T-helper 1 cell (primary cell): ENCODE measurements at regions not wholly inside any gene's neighbourhood (a gene's known extent, or its start where the extent isn't known, plus 50 kb on each side); places are given as distances from the start of the nearest gene placed in this dataset.

Source experiments
- DNase-seq, 5 donors: peaks; one replicate each; pipeline ENCODE4 v3.0.0-alpha.2; 2012 to 2020

DNA sequence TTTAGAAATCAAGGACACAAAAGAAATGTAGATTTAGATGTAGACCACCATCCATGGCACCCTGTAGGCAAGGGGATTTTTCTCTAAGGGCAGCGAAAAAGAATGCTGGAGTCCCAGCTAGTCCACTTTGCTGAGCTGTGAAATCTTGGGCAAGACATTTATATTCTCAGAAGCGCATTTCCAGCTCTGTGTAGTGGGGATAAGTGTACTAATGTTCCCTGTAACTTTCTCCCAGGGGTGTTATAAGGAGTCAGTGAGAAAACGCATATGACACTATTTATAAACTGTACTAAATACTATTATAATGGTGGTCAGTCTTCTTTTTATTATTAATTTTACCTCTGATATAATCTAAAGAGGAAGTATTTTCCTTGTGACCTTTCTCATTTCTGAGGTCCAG, 133.4 kb upstream of the FRMD6 start:
- DNase-seq, result no peak

DNA sequence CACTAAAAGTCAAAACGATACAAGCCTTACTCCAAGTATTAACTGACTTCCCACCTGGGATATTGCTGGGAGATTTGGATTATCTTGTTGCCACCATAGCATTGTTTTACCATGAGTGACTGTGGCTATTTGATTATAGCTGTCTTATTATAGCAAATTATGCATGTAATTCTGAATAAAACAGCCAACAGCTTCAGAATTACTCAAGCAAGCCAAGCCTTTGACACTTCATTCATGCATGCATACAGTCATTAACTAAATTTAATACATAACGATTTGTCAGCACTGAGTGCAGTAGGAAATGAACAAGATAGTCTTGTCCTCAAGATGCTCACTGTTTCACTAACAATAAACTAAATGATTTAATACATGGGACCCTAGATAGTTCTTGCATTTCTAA, 133.0 kb upstream of the FRMD6 start:
- no peak for DNase-seq

DNA sequence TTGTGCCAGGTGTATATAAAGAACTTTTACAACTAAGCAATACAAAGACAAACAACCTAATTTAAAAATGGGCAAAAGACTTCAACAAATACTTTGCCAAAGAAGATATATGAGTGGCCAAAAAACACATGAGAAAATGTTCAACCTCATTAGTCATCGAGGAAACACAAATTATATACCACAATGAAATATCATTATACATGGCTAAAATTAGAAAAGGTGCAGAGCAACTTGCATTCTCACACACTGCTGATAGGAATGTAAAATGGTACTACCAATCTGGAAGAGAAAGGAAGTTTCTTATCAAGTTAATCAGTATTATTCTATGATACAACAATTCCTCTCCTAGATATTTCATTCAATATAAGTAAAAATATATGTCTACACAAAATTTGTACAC, 131.6 kb upstream of the FRMD6 start:
- DNase-seq, result no peak

DNA sequence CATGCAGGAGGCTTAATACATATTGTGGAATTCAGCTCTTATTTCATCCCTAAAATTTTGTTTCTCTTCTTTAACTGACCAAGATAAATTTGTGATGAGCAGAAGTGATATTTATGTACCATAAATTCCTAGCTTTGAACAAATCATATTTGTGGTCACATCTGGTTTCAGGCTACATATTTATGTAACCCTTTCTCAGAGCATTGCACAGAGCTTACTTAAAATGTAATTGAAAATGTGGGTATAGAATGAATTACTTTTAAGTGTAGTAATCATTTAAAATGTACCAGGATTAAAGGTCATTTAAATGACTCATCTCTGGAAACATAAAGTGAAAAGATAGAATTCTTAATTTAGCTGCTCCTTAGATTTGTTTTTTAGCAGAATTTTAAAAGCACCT, 129.9 kb upstream of the FRMD6 start:
- no peak for DNase-seq

DNA sequence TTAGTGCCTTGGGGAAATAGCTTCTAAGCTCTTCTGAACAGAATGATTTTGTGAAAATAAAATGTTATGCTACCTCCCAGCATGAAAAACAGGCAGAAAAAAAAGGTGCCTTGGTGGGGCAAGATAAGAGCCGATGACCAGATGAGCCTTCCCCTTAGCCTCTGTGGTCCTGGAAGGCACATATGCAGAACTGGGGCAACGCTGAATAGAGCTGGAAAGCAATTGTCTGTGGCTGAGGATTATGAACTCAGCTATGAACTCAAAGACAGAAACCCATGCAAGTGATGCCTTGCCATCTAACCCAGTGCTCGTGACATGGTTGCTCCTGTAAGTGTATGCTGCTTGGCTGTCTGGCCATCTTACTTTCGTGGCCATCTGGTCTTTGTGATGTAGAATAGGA, 128.5 kb upstream of the FRMD6 start:
- DNase-seq, result no peak

DNA sequence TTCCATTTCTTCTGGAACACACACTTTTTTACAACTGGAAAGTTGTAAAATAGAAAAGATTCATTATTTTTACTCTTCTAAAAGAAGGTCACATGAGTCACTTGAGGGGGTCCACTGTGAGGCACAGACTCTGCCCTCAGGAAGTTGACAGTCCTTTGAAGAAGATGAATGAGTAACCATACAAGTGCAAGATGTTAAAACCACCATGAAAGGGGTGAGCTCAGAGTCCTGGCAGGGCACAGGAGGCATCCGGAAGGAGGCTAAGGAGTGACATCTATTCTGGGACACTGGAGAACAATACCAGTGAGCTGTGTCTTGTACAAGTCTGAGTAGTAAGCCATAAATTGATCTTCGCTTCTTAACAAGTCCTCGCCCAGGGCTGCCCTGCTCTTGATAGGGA, 126.0 kb upstream of the FRMD6 start:
- DNase-seq, result no peak

DNA sequence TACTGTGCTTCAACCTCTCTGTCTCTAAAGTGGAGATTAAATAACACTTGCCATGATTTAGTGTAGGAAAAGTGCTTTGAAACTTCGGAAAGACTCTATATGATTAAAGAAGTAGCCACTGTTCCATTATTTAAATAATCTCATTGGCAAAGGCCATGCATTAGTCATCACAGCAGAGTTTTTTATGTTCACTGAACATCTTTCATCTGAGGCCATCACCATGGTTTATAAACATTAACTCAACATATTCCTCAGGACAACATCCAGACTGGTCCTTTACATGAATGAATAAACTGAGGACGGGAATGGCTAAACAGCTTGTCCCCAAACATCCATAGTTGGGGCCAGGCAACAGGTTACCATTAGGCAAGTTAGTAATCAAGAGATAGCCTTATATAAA, 124.6 kb upstream of the FRMD6 start:
- DNase-seq, result no peak

DNA sequence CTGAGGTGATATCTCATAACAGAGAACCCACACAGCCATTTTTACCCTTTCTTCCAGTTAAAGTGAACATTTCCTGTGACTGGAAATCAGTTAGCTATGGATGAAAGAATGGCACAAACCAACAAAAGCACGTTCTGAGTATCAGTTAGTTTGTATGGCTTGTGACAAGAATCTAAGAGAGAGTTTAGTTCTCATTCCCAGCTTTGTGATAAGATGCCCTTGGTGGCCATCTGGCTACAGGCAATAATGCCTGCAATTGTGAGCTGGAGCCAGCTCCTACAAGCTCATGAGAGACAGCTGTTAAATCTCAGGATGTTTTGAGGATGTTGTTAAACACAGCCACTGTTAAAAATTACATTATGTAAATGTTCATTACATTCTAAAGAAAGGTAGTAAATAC, 122.0 kb upstream of the FRMD6 start:
- no peak for DNase-seq

DNA sequence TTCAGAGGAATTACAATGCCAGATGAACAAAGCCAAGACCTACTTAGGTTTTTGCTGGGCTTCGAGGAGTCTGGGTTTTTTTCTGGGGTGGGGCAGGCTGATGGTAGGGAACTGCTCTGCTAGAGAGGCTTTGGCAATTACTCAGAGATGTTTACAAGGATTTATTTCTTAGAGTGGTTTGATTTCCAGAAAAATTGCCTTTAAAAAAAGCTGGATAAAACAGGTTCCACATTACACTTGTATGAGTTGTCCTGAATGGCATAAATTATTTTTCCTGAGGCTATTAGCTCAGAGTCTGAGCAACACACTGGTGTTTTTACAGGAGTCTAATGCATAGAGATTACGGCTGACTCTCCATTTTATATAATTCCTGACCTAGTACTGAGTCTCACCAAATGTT, 118.5 kb upstream of the FRMD6 start:
- DNase-seq, result no peak

DNA sequence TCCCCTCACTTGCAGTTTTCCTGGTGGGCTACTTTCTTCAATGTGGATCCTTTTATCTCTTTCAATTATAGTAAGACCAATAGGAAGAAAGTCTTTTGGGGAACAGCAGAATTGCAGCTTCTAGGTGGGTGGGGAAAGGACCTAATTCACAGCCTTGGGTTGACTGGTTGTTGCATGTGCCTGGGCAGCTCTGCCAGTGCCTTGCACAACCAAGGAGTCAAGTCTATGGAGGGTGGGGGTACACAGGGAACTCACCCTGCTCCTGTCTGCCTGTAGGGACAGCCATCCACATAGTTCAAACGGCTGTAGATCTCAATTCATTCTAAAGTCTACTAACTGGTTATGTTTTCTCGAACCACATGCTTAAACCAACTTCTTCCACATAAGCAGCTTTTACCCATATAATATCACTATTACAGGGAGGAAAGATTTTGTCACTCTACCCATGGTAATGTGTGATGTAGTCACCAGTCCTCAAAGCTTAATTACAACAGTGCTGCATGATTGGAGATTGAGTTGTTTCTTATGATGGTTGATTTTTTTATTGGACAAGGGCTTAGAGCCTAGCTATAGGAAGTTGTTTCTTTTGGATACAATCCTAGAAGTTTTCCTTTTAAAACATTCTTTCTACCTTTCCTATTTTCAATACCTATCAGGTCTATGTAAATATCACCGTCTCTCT, 117.7 kb upstream of the FRMD6 start:
- DNase-seq, result no peak

DNA sequence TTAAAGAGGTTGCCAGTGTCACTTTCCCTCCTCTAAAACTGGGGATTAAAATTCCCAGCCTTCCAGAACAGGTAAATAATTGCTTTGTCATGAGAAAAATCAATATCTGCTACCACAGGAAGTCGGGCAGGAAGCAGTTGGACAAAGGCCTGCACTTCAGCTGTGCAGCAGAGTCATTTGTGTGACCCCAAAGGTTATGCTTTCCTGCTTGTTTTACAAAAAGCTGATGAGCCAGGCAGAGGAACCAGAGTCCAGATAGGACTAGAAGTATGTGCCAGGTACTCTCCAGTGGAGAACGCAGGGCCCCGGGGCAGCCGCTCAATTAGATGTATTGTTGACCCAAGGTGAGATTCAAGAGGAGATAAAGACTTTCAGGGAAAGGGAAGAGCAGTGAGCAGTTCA, 117.1 kb upstream of the FRMD6 start:
- DNase-seq, result no peak

DNA sequence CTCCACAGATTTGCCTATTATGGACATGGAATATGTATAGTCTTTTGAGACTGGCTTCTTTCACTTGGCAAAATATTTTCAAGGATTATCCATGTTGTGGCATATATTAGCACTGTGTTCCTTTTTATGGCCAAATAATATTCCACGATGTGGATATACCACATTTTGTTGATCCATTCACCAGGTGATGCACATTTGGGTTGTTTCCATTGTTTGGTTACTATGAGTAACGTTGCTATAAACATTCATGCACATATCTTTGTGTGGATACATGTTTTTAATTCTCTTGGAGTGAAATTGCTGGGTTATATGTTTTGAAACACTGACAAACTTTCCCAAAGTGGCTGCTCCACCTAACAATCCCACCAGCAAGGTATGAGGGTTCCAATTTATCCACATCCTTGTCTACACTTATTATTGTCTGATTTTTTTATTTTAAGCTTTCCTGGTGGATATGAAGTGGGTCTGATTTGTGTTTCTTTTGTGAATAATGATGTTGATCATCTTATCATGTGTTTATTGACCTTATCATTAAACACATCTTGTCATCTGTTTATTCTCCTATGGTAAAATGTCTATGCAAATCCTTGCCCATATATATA, 116.2 kb upstream of the FRMD6 start:
- no peak for DNase-seq

DNA sequence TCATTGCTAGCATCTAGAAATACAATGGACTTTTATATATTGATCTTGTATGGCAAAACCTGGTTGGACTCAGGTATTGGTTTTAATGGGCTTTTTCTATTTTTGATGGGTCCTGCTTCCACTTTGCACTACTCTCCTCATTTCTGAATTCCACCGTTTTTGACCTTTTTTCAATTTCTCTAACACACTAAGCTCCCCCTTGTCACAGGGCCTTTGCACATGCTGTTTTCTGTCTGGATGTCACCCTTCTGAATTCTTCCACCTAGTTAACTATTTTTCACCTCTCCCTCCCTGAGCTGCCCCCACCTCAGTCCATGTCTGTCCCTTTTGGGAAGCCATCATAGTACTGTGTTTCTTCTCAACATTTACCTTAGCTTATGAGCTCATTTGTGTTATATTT, 112.7 kb upstream of the FRMD6 start:
- DNase-seq, result no peak

DNA sequence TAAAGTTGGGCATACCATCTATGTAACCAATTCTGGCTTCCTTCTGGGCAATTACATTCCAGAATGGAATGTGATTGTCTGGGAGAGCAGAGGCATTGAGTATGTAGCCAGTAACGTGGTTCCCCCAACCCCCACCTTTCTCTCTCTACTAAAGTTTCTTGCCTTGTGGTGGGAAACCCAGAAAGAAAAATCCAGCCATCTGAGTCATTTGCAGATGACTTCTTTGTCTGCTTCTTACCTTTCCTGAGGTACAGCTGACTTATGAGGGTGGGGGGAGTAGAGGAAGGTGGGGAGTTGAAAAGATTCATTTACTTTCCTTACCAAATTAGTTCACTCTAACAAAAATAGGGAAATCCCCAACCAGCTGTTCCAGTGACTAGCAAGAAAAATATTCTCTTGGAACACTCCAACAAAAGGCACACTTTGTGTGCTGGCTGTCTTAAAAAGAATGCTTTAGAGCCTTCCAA, 112.1 kb upstream of the FRMD6 start:
- DNase-seq, result no peak

DNA sequence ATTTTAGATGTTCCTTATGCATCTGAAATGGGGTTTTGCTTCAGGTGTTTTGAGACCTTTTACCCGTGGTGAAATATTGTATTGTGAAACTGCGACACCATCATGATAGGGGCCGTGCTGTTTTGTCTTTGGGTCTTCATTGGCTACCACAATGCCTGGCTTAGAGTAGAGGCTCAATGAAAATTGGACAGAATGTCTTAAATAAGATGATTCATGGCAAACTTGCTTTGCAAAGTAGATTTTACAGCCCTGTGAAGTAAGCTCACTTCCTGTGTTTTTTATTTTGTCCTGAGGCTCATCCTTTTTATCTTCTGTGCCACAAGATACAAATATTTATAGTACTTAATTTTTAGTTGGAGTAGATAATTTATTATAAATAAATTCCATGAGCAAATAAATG, 111.3 kb upstream of the FRMD6 start:
- DNase-seq, result no peak

DNA sequence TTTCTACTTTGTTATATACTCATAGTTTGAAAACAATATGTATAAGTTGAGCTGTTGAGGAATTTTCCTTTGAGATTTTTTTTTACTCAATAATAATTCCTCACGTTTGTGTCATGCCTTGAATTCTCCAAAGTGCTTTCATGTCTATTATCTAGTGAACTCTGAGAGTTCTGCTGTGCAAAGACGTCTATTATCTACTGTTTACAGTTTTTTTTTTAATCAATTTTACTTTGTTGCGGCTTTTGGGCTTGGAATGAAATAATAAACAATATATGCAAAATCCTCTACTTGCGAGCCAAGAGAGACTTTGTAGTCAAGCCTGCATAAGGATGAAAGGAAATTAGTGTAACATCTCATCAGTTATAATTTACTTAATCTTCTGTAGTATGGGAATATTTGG, 107.2 kb upstream of the FRMD6 start:
- DNase-seq, result no peak

DNA sequence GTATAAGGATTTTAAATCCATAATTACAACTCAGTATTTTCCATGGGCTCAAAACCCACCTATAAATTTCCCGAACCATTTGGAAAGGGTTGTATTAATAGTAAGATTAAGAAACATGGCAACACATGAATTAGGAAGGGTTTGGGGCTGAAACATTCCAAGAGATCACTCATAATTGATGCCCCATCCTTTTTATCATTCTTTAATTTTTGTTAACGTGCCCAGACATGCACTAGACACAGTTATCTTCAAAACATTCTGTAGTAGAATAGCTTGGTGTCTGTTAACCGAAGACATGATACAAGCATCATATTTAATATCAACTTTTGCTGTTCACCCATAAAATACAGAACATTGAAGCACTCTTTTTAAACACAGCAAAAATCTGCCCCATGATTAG, 106.8 kb upstream of the FRMD6 start:
- no peak for DNase-seq

DNA sequence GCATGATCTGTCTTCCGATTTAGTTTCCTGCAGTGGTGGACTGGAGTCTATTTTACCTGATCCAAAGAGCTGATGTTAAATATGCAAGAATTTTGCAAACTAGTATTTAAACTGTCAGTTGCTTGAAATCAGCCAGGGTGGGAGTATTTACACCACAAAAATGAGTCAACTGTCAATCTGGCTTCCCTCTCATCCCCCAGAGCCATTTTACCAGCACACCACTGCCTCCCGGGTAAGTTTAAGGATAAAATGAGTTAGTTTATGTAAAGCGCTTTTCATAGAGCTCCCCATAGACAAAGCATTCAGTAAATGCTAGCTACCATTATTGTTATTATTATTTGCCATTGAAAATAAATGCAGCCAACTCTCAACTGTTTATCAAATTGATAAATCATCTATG, 106.3 kb upstream of the FRMD6 start:
- DNase-seq, result no peak

DNA sequence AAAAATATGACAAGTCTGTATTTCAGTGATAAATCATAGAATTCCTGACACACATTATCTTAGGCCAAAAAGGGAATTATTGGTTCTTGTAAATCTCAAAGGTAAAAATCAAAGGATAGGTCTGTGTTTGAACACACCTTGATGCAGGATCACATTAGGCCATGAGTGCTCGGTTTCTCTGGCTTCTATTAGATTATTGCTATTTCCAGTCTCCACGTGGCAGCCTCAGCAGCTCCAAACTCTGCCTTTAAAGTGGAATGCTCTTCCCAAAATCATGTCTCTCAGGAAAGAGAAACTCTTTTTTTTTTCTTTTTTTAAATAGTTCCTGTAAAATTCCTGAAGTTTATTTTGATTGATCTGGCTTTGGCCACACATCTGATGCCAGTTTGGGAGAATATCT, 105.6 kb upstream of the FRMD6 start:
- no peak for DNase-seq

DNA sequence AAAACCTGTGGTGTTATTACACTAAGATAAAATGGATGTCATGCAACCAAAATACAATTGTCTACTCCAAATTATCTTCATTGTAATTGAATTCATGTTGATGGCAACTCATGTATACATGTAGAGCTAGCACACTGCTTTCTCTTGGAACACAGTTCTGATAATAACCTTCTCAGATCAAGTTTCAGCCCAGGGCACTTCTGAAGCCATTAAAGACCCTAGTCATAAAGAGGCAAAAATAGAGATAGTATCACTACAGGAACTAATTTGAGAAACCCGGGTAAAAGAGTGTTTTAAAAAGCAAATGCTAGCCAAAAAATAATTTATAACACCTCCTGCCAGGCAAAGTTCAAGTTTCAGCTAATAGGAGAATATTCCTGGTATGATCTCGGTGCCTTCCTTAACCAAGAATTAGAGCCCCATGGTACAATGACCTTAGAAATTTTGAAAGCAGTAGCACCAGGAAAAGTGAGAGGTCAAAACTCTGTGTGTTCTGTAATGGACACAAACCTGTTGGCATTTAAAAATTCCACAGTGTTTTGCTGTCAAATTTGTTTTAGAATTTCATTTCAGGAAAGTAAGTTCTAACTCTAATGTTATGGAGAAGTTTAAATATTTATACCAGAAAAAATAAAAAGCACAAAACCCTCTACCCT, 105.0 kb upstream of the FRMD6 start:
- DNase-seq, result no peak

DNA sequence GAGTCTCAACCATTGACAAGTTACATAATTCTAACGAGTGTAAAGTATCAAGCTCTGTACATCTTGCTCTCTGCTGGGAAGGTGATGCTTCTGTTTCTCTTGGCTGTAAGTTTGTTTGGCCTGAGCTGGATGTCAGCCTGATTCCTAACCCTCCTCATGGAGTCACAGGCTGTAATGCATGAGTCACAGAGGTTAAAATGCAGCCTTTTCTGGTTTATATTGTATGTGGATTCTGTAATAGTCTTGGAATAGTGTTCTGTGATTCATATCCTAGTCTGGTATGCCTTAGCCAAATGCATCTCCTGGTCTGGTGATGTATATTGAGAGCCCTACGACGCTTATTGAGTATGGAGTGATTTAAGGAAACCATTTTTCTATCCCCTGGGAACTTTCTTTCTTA, 104.5 kb upstream of the FRMD6 start:
- no peak for DNase-seq

DNA sequence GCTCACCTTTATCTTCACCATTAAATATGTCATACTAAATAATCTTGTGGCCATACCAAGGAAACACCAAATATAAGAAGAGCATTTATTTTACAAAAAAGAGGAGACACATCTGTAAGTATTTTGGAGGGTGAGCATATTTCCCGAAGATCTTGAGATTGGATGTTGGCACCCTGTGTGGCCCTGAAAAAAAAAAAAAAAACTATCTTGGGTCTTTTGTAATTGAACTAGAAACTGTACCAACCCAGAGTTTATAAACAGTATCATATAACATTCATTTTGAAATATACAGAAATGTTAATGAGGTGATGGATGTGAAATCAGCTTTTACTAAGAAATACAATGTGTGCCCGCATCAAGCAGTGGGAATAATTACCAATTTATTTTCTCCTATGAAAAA, 104.0 kb upstream of the FRMD6 start:
- no peak for DNase-seq

DNA sequence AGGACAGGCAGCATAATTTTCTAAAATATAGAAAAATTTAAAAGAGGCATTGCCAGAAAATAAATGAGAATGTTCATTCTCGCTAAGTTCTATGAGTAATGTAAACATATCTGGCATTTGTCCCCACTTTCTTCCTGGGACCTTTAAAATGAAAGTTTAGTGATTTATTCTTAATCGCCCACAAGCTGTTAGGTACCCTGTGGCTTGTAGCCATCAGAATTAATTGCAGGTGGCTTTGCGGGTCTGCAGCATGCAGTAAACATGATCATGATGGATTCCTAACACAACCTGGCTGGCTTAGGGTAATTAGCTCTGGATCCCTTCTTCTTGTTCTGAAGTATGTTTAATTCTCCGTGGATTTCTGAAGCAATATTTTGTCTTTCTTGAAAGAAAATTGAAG, 103.5 kb upstream of the FRMD6 start:
- no peak for DNase-seq

DNA sequence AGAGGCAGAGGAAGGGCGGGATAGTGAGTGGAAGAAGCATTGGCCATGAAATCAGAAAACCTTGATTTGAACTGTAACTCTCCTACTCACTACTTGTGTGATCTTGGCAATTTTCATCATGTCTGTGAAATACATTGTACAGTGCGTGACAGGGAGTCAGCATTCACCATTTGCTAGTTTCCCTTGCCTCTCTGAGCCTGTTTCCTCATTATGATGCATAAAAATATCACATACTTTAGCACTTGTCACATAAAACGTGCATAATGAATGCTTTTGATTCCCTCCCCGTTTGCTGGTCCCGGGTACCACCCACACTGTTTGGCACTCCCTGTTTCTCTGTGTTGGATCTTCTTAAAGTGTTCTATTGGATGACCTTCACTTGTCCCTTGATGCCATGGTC, 101.1 kb upstream of the FRMD6 start:
- DNase-seq, result no peak

DNA sequence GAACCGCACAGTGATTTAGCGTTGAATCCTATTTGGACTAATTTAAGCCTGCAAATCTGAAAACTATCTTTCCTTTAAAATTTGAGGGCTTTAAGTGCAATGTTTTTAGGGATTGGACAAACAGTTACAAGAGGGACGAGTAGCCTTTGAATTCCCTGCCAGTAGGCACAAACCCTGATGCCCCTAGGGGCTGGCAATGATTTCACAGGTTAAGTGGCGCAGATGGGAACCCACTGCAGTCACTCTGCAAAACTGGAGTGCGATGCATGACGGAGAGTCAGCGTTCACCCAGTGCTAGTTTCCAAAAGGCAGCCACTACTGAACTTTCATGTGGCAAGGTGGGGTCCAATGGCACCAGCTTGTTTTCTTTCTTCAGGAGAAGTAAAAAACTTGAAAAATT, 99.4 kb upstream of the FRMD6 start:
- no peak for DNase-seq
